H9 (cell line): ENCODE measurements at regions not wholly inside any gene's neighbourhood (a gene's known extent, or its start where the extent isn't known, plus 50 kb on each side); places are given as distances from the start of the nearest gene placed in this dataset.

Source experiments
- DNase-seq: peaks from one replicate; pipeline ENCODE4 v3.0.0-alpha.2; 2017
- H2AFZ ChIP-seq: one replicate; pipeline ENCODE4 v1.6.1; 2013; ENCODE audit warnings: mild to moderate bottlenecking, low read length, control low read depth, moderate library complexity
- H2AK5ac ChIP-seq: 2 replicates; pipeline ENCODE4 v1.6.1; 2013; ENCODE audit warnings: low read length, control low read depth, mixed read lengths; ENCODE audit not compliant: insufficient read length
- H2BK120ac ChIP-seq: one replicate; pipeline ENCODE4 v1.6.1; 2013; ENCODE audit warnings: low read depth, mild to moderate bottlenecking, low read length, control low read depth, inconsistent platforms; ENCODE audit not compliant: poor library complexity, severe bottlenecking
- H2BK12ac ChIP-seq: 2 replicates; pipeline ENCODE4 v1.6.1; 2013; ENCODE audit warnings: low read length, control low read depth, mixed read lengths, low read depth; ENCODE audit not compliant: insufficient read length
- H2BK15ac ChIP-seq: 2 replicates; pipeline ENCODE4 v1.6.1; 2013; ENCODE audit warnings: low read depth, low read length, control low read depth
- H2BK20ac ChIP-seq: one replicate; pipeline ENCODE4 v1.6.1; 2013; ENCODE audit warnings: low read depth, mild to moderate bottlenecking, low read length, control low read depth, inconsistent platforms; ENCODE audit not compliant: poor library complexity, severe bottlenecking
- H2BK5ac ChIP-seq: 2 replicates; pipeline ENCODE4 v1.6.1; 2013; ENCODE audit warnings: low read length, control low read depth, mixed read lengths; ENCODE audit not compliant: insufficient read length
- H3K14ac ChIP-seq: 2 replicates; pipeline ENCODE4 v1.6.1; 2013; ENCODE audit warnings: low read length, control low read depth; ENCODE audit not compliant: insufficient read depth
- H3K18ac ChIP-seq: 2 replicates; pipeline ENCODE4 v1.6.1; 2013; ENCODE audit warnings: low read depth, mild to moderate bottlenecking, mixed read lengths, low read length, control low read depth; ENCODE audit not compliant: insufficient read length
- H3K23ac ChIP-seq: 2 replicates; pipeline ENCODE4 v1.6.1; 2013; ENCODE audit warnings: low read length, control low read depth, mixed read lengths, low read depth; ENCODE audit not compliant: insufficient read length
- H3K23me2 ChIP-seq: 2 replicates; pipeline ENCODE4 v1.6.1; 2013; ENCODE audit warnings: low read depth, mild to moderate bottlenecking, mixed read lengths, low read length, control low read depth; ENCODE audit not compliant: insufficient read length, poor library complexity, severe bottlenecking
- H3K27ac ChIP-seq: 2 replicates; pipeline ENCODE4 v1.5.1; 2013; ENCODE audit warnings: low read length, control low read depth, mixed read lengths, low read depth; ENCODE audit not compliant: insufficient read length
- H3K27me3 ChIP-seq: 2 replicates; pipeline ENCODE4 v1.6.1; 2013; ENCODE audit warnings: low read length, control low read depth, inconsistent platforms; ENCODE audit not compliant: insufficient read depth
- H3K4ac ChIP-seq: 2 replicates; pipeline ENCODE4 v1.6.1; 2013; ENCODE audit warnings: low read depth, mild to moderate bottlenecking, control low read depth, inconsistent platforms, low read length, moderate library complexity
- H3K4me1 ChIP-seq: 2 replicates; pipeline ENCODE4 v1.6.1; 2013; ENCODE audit warnings: low read length, control low read depth, inconsistent platforms; ENCODE audit not compliant: insufficient read depth
- H3K4me2 ChIP-seq: 2 replicates; pipeline ENCODE4 v1.6.1; 2013; ENCODE audit warnings: low read length, control low read depth, mixed read lengths; ENCODE audit not compliant: insufficient read length, insufficient read depth
- H3K56ac ChIP-seq: 2 replicates; pipeline ENCODE4 v1.6.1; 2013; ENCODE audit warnings: low read depth, mild to moderate bottlenecking, mixed read lengths, low read length, control low read depth; ENCODE audit not compliant: insufficient read length
- H3K79me1 ChIP-seq: 2 replicates; pipeline ENCODE4 v1.6.1; 2013; ENCODE audit warnings: low read depth, mild to moderate bottlenecking, moderate library complexity, low read length, control low read depth, inconsistent platforms; ENCODE audit not compliant: insufficient read depth, poor library complexity, severe bottlenecking
- H3K79me2 ChIP-seq: 2 replicates; pipeline ENCODE4 v1.6.1; 2013; ENCODE audit warnings: low read length, control low read depth, inconsistent platforms; ENCODE audit not compliant: insufficient read depth
- H3K9ac ChIP-seq: 2 replicates; pipeline ENCODE4 v1.6.1; 2013; ENCODE audit warnings: low read length, control low read depth, mixed read lengths; ENCODE audit not compliant: insufficient read length; ENCODE audit errors: extremely low read depth
- H3K9me3 ChIP-seq: one replicate; pipeline ENCODE4 v1.6.1; 2013; ENCODE audit warnings: low read depth, low read length, inconsistent platforms; ENCODE audit not compliant: control insufficient read depth
- H3T11ph ChIP-seq: one replicate; pipeline ENCODE4 v1.6.1; 2013; ENCODE audit warnings: mild to moderate bottlenecking, low read length, control low read depth, inconsistent platforms
- H4K20me1 ChIP-seq: one replicate; pipeline ENCODE4 v1.6.1; 2013; ENCODE audit not compliant: control insufficient read depth, insufficient read length, insufficient read depth
- H4K5ac ChIP-seq: 2 replicates; pipeline ENCODE4 v1.6.1; 2013; ENCODE audit warnings: low read depth, mild to moderate bottlenecking, mixed read lengths, low read length, control low read depth; ENCODE audit not compliant: insufficient read length
- H4K8ac ChIP-seq: replicated peaks from 2 replicates; pipeline ENCODE4 v1.6.1; 2013; ENCODE audit warnings: low read length, control low read depth, mixed read lengths, low read depth; ENCODE audit not compliant: insufficient read length
- H4K91ac ChIP-seq: 2 replicates; pipeline ENCODE4 v1.6.1; 2013; ENCODE audit warnings: low read depth, mild to moderate bottlenecking, moderate library complexity, mixed read lengths, low read length, control low read depth; ENCODE audit not compliant: insufficient read length
- H3K27ac Mint-ChIP-seq, 3 experiments: 2 replicates in 2 of 3; 3 replicates in 1 of 3; pipeline ENCODE4 v1.8.0; 2020 to 2021; ENCODE audit warnings: mixed read lengths in 3 of 3, mild to moderate bottlenecking in 1 of 3, moderate library complexity in 1 of 3
- H3K27me3 Mint-ChIP-seq: 2 replicates; pipeline ENCODE4 v1.8.0; 2021; ENCODE audit warnings: low read depth, mild to moderate bottlenecking, moderate library complexity, mixed read lengths
- H3K36me3 Mint-ChIP-seq, 3 experiments: 2 replicates in 2 of 3; 3 replicates in 1 of 3; pipeline ENCODE4 v1.8.0; 2020 to 2021; ENCODE audit warnings: low read depth in 3 of 3, mixed read lengths in 3 of 3; ENCODE audit not compliant: insufficient read depth in 1 of 3
- H3K4me1 Mint-ChIP-seq, 2 experiments: 2 replicates each; pipeline ENCODE4 v1.8.0; 2020; ENCODE audit warnings: mixed read lengths in 2 of 2
- H3K4me3 Mint-ChIP-seq, 2 experiments: 2 replicates in 1 of 2; 3 replicates in 1 of 2; pipeline ENCODE4 v1.8.0; 2020 to 2021; ENCODE audit warnings: mild to moderate bottlenecking in 2 of 2, mixed read lengths in 2 of 2, moderate library complexity in 1 of 2
- H3K9me3 Mint-ChIP-seq, 2 experiments: 2 replicates in 1 of 2; 3 replicates in 1 of 2; pipeline ENCODE4 v1.8.0; 2020; ENCODE audit warnings: mild to moderate bottlenecking in 2 of 2, mixed read lengths in 2 of 2, moderate library complexity in 1 of 2
- WGBS: extraction: QIAGEN DNeasy Blood & Tissue Kit; methylation state at CpG from one replicate; pipeline ENCODE4 v1.1.7; 2013; ENCODE audit warnings: missing lambda C conversion rate, low lambda C conversion rate, mixed read lengths; ENCODE audit not compliant: insufficient read length; ENCODE audit errors: extremely low coverage; 5-methylcytosine and 5-hydroxymethylcytosine counted together
- TF ChIP-seq, protein P1 (sequence below): fragments of 200-600 bp; sonication (generic); conservative IDR thresholded peaks from 3 replicates; pipeline ENCODE4 v1.8.0; 2021; ENCODE audit warnings: antibody characterized with exemption, mild to moderate bottlenecking

DNA sequence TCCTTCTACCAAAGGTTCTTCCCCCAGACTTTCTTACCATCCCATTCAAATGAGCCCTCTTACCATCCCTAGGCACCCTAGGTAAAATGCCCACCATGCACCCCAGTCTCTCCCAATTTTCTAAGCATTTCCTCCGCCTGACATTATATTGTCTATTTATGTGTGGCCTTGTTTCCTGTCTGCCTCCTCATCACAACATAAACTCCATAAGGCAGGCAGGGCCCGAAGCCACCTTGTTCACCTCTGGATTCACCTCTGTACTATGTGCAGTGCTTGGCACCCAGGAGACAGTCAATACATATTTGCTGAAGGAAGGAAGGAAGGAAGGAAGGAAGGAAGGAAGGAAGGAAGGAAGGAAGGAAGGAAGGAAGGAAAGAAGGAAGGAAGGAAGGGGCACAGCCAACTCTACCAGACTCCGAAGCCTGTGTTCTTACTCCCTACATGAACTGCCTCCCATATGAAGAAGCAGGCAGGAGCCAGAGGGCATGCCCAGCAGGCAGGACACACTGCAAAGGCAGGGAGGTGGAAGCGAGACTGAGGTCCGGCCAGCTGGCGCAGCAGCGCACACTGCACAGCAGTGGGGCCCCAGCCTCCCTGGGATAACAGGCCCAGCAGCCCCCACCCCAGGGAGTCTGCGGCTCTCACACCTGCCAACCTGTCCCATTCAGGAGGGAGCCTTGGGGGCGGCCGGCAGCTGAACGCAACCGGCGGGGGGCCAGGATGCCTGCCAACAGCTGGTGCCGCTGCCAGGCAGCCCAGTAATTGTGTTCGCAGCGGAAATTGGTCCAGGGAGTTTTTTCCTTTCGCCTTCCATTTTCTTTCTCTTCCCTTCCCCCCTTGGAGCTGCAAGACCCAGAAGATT lies 106.0 kb upstream of the LINGO1 start:
- H3K36me3 Mint-ChIP-seq, result no peaks in the 10 kb centered on the region
- no peak overlapping the region for H3K23ac ChIP-seq
- no peak overlapping the region for H3K18ac ChIP-seq
- TF ChIP-seq, protein P1, sequence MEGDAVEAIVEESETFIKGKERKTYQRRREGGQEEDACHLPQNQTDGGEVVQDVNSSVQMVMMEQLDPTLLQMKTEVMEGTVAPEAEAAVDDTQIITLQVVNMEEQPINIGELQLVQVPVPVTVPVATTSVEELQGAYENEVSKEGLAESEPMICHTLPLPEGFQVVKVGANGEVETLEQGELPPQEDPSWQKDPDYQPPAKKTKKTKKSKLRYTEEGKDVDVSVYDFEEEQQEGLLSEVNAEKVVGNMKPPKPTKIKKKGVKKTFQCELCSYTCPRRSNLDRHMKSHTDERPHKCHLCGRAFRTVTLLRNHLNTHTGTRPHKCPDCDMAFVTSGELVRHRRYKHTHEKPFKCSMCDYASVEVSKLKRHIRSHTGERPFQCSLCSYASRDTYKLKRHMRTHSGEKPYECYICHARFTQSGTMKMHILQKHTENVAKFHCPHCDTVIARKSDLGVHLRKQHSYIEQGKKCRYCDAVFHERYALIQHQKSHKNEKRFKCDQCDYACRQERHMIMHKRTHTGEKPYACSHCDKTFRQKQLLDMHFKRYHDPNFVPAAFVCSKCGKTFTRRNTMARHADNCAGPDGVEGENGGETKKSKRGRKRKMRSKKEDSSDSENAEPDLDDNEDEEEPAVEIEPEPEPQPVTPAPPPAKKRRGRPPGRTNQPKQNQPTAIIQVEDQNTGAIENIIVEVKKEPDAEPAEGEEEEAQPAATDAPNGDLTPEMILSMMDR, result no peak
- peaks cover 3% of the 10 kb centered on the region for H3K23me2 ChIP-seq
- H4K5ac ChIP-seq, result no peak overlapping the region
- no peak overlapping the region for H2BK20ac ChIP-seq
- H4K91ac ChIP-seq, result no peak overlapping the region
- H3K9me3 Mint-ChIP-seq, result no peaks in the 10 kb centered on the region
- no peak overlapping the region for H3K56ac ChIP-seq
- H3K4ac ChIP-seq, result no peak overlapping the region
- no peak overlapping the region for H3K27ac ChIP-seq
- no peaks in the 10 kb centered on the region for H3K79me1 ChIP-seq
- no peak overlapping the region for H2BK12ac ChIP-seq
- peak; percentile 63 for DNase-seq
- H4K20me1 ChIP-seq, result no peaks in the 10 kb centered on the region
- H3K9ac ChIP-seq, result no peak overlapping the region
- no peak overlapping the region for H2BK120ac ChIP-seq
- no peak overlapping the region for H4K8ac ChIP-seq
- H3K79me2 ChIP-seq, result no peaks in the 10 kb centered on the region
- H3K4me3 Mint-ChIP-seq, result peak overlapping the region; percentile 41 to 58; a peak in 4 of 5 replicates
- no peak overlapping the region for H2BK5ac ChIP-seq
- WGBS, result no CpG with 5 or more reads among the region's 17 CpGs
- H2AFZ ChIP-seq, result no peak overlapping the region
- no peak overlapping the region; the same call in 1 of the 2 replicates for H3K14ac ChIP-seq
- no peak overlapping the region for H2BK15ac ChIP-seq
- H3K4me1 Mint-ChIP-seq, result peaks cover 41 to 51% of the 10 kb centered on the region in 2 experiments
- peak overlapping the region; percentile 41 for H3K4me2 ChIP-seq
- H3K9me3 ChIP-seq, result no peaks in the 10 kb centered on the region
- H3K4me1 ChIP-seq, result peaks cover 12% of the 10 kb centered on the region; the same call in 1 of the 2 replicates
- peaks cover 57% of the 10 kb centered on the region for H3K27me3 Mint-ChIP-seq
- no peaks in the 10 kb centered on the region for H3K27me3 ChIP-seq
- peak overlapping the region; percentile 43 to 96 (median 94); a peak in 4 of 7 replicates for H3K27ac Mint-ChIP-seq
- H2AK5ac ChIP-seq, result no peak overlapping the region
- no peak overlapping the region for H3T11ph ChIP-seq
